ENCODE measurements at regions not wholly inside any gene's neighbourhood (a gene's known extent, or its start where the extent isn't known, plus 50 kb on each side); places are given as distances from the start of the nearest gene placed in this dataset.

- Histone ChIP-seq H3K4me3 (ENCODE audit: low read depth, low read length) (no peak overlapping the region), H3K9me3 (ENCODE audit: control insufficient read depth, insufficient read depth, low read length) (peaks cover 13% of the 10 kb centered on the region), H3K27me3 (ENCODE audit: control insufficient read depth, insufficient read depth, low read length) (no peaks in the 10 kb centered on the region), H3K27ac (ENCODE audit: low read depth, low read length) (no peak overlapping the region)
- no peak for DNase-seq (ENCODE audit: low read depth, low spot score)
- CTCF ChIA-PET, result no interaction called here
- TF ChIP-seq CTCF (IDR thresholded peaks at IDR 0.05; ENCODE audit: low read depth, low read length), result no peak
- POLR2A ChIA-PET, result no interaction called here
These were observed 170.2 kb downstream of the TOX3 start for GRCh38 chr16:52376676-52377280.

- no peak for TF ChIP-seq CTCF (IDR thresholded peaks at IDR 0.05; ENCODE audit: low read depth, low read length)
- no peaks in the 10 kb centered on the region for H3K27me3 ChIP-seq (ENCODE audit: control insufficient read depth, insufficient read depth, low read length)
- H3K9me3 ChIP-seq (ENCODE audit: control insufficient read depth, insufficient read depth, low read length), result peaks cover 10% of the 10 kb centered on the region; the same call in 1 of the 2 replicates
- DNase-seq (ENCODE audit: low read depth, low spot score), result no peak
- CTCF ChIA-PET, result no interaction called here
- POLR2A ChIA-PET, result no interaction called here
- H3K27ac ChIP-seq (ENCODE audit: low read depth, low read length), result no peak overlapping the region
- H3K4me3 ChIP-seq (ENCODE audit: low read depth, low read length), result no peak overlapping the region
These were observed 174.6 kb downstream of the TOX3 start for GRCh38 chr16:52372313-52372712.

GRCh38 chr16:52368859-52369258, 178.1 kb downstream of the TOX3 start:
- ChIA-PET CTCF (no interaction called here), POLR2A (no interaction called here)
- Histone ChIP-seq H3K4me3 (ENCODE audit: low read depth, low read length) (no peak overlapping the region), H3K9me3 (ENCODE audit: control insufficient read depth, insufficient read depth, low read length) (peaks cover 3% of the 10 kb centered on the region; the same call in 1 of the 2 replicates), H3K27me3 (ENCODE audit: control insufficient read depth, insufficient read depth, low read length) (no peaks in the 10 kb centered on the region), H3K27ac (ENCODE audit: low read depth, low read length) (no peak overlapping the region)
- TF ChIP-seq CTCF (IDR thresholded peaks at IDR 0.05; ENCODE audit: low read depth, low read length), result no peak
- DNase-seq (ENCODE audit: low read depth, low spot score), result no peak

GRCh38 chr16:52367821-52368220, 179.1 kb downstream of the TOX3 start:
- H3K9me3 ChIP-seq (ENCODE audit: control insufficient read depth, insufficient read depth, low read length), result peaks cover 3% of the 10 kb centered on the region; the same call in 1 of the 2 replicates
- no peak for TF ChIP-seq CTCF (IDR thresholded peaks at IDR 0.05; ENCODE audit: low read depth, low read length)
- CTCF ChIA-PET, result no interaction called here
- no peak for DNase-seq (ENCODE audit: low read depth, low spot score)
- H3K27ac ChIP-seq (ENCODE audit: low read depth, low read length), result no peak overlapping the region
- H3K4me3 ChIP-seq (ENCODE audit: low read depth, low read length), result no peak overlapping the region
- POLR2A ChIA-PET, result no interaction called here
- no peaks in the 10 kb centered on the region for H3K27me3 ChIP-seq (ENCODE audit: control insufficient read depth, insufficient read depth, low read length)

- Histone ChIP-seq H3K27ac (ENCODE audit: low read depth, low read length) (no peak overlapping the region), H3K4me3 (ENCODE audit: low read depth, low read length) (no peak overlapping the region), H3K27me3 (ENCODE audit: control insufficient read depth, insufficient read depth, low read length) (no peaks in the 10 kb centered on the region), H3K9me3 (ENCODE audit: control insufficient read depth, insufficient read depth, low read length) (peaks cover 3% of the 10 kb centered on the region; the same call in 1 of the 2 replicates)
- no peak for DNase-seq (ENCODE audit: low read depth, low spot score)
- POLR2A ChIA-PET, result no interaction called here
- no peak for TF ChIP-seq CTCF (IDR thresholded peaks at IDR 0.05; ENCODE audit: low read depth, low read length)
- CTCF ChIA-PET, result no interaction called here
These were observed 180.0 kb downstream of the TOX3 start for GRCh38 chr16:52366983-52367382.
